Activated CD4-positive, alpha-beta T cell treated with anti-CD3 and anti-CD28 coated beads, Interleukin-2, amount 10 ng/mL, durations not matched to agents 24 days and 14 days (primary cell): ENCODE measurements at regions not wholly inside any gene's neighbourhood (a gene's known extent, or its start where the extent isn't known, plus 50 kb on each side); places are given as distances from the start of the nearest gene placed in this dataset.
"Not testable (repeated sequence)": the region's sequence is repeated elsewhere in the genome, so short reads cannot be mapped to it uniquely, and the experiment has no call there.

Source experiments
- DNase-seq: peaks from one replicate; pipeline ENCODE4 v3.0.0; 2022
- H3K27ac Mint-ChIP-seq: one replicate; pipeline ENCODE4 v1.8.0; 2022; ENCODE audit warnings: mild to moderate bottlenecking, mixed read lengths
- H3K27me3 Mint-ChIP-seq: one replicate; pipeline ENCODE4 v1.8.0; 2022; ENCODE audit warnings: mixed read lengths
- H3K36me3 Mint-ChIP-seq: one replicate; pipeline ENCODE4 v1.8.0; 2022; ENCODE audit warnings: low read depth, mild to moderate bottlenecking, mixed read lengths
- H3K4me1 Mint-ChIP-seq: one replicate; pipeline ENCODE4 v1.8.0; 2021; ENCODE audit warnings: mixed read lengths
- H3K4me3 Mint-ChIP-seq: one replicate; pipeline ENCODE4 v1.8.0; 2022; ENCODE audit warnings: mild to moderate bottlenecking, moderate library complexity, mixed read lengths
- H3K9me3 Mint-ChIP-seq: one replicate; pipeline ENCODE4 v1.8.0; 2021; ENCODE audit warnings: mixed read lengths
- intact Hi-C: fragments of 100-400 bp; cut with micrococcal nuclease; formaldehyde crosslinking; loops from one replicate; pipeline ENCODE4 v1.15.1; 2023

DNA sequence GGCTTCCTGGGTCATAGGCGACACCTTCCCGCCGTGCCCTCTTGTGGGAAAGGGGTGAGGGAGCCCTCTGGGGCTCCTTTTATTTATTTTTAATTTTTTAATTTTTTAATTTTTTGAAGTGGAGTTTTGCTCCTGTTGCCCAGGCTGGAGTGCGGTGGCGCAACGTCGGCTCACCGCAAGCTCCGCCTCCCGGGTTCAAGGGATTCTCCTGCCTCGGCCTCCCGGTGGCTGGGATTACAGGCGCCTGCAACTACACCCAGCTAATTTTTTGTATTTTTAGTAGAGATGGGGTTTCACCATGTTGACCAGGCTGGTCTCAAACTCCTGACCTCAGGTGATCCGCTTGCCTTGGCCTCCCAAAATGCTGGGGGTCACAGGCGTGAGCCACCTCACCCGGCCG is 49.9 kb upstream of the ELFN1 start:
- DNase-seq, H3K4me3 Mint-ChIP-seq, H3K36me3 Mint-ChIP-seq, H3K9me3 Mint-ChIP-seq, H3K27ac Mint-ChIP-seq, H3K27me3 Mint-ChIP-seq, H3K4me1 Mint-ChIP-seq, intact Hi-C loops: not testable (repeated sequence)

DNA sequence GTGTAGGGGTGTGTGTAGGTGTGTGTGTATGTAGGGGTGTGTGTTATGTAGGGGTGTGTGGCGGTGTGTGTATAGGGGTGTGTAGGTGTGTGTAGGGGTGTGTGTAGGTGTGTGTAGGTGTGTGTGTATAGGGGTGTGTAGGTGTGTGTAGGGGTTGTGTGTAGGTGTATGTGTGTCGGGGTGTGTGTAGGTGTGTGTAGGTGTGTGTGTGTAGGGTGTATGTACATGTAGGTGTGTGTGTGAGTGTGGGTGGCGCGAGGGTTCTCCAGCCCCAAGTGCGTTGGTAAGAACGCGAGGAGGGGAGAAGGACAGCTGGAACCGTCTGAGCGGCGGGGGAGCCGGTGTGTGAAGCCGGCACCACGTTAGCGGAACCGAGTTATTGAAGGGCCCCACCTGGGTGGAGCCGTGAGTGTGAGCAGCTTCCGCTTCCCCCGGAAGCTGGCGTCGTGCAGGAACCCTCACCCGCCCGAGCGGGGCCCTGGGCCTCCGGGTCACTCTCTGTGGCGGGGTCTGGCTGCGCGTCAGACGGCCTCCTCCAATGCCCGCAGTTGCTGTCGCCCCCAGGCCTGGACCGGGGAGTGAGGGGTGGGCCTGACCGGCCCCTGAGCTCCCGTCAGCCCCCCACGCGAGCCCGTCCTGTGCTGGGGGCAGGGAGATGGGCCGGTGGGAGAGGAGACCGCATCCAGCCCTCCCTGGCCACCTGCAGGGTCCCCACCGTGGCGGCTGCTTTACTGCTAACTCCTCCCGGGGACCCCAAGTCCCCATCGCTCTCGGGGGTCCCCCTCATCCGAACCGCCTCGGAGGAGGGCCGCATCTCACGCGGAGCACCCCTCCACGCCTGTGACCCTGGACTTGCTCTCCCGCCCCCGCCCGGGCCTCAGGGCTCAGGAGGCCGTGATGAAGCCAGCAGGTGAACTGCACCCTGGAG is 49.6 kb upstream of the PSMG3 start:
- Mint-ChIP-seq H3K4me1 (no peaks in the 10 kb centered on the region), H3K36me3 (peaks cover 2% of the 10 kb centered on the region), H3K27ac (no peak overlapping the region), H3K9me3 (peaks cover 10% of the 10 kb centered on the region), H3K4me3 (no peak overlapping the region), H3K27me3 (peaks cover 2% of the 10 kb centered on the region)
- peak; percentile 62 for DNase-seq
- intact Hi-C loops, result no loop called here
